Spleen (tissue), 11 donors: ENCODE measurements at regions not wholly inside any gene's neighbourhood (a gene's known extent, or its start where the extent isn't known, plus 50 kb on each side); places are given as distances from the start of the nearest gene placed in this dataset.

Source experiments
- DNase-seq: peaks from one replicate; pipeline ENCODE4 v3.0.0-alpha.2; 2020
- H3K27ac ChIP-seq, 8 donors: fragments of 200-600 bp; sonication (generic) in 7 of 8; 1 replicate in 4 of 8; 2 replicates in 4 of 8; pipeline versions ENCODE4 v1.5.0 to v1.8.0; 2016 to 2021; ENCODE audit warnings: inconsistent platforms in 4 of 8, mild to moderate bottlenecking in 4 of 8, moderate library complexity in 1 of 8
- H3K27me3 ChIP-seq, 7 donors: fragments of 200-600 bp; sonication (generic) in 6 of 7; replicated peaks in 1 of 7; 1 replicate in 4 of 7; 2 replicates in 3 of 7; pipeline versions ENCODE4 v1.5.0 to v1.8.0; 2016 to 2021; ENCODE audit warnings: inconsistent platforms in 3 of 7, mild to moderate bottlenecking in 1 of 7
- H3K36me3 ChIP-seq, 6 donors: fragments of 200-600 bp; sonication (generic) in 5 of 6; 1 replicate in 4 of 6; 2 replicates in 2 of 6; pipeline versions ENCODE4 v1.5.0 to v1.8.0; 2016 to 2021; ENCODE audit warnings: inconsistent platforms in 2 of 6
- H3K4me1 ChIP-seq, 6 donors: fragments of 200-600 bp; sonication (generic) in 5 of 6; 1 replicate in 3 of 6; 2 replicates in 3 of 6; pipeline versions ENCODE4 v1.5.0 to v1.8.0; 2016 to 2021; ENCODE audit warnings: inconsistent platforms in 3 of 6
- H3K4me3 ChIP-seq, 8 donors: fragments of 200-600 bp; sonication (generic) in 7 of 8; 1 replicate in 4 of 8; 2 replicates in 4 of 8; pipeline versions ENCODE4 v1.5.0 to v1.8.0; 2016 to 2021; ENCODE audit warnings: inconsistent platforms in 4 of 8, mild to moderate bottlenecking in 4 of 8, moderate library complexity in 2 of 8
- H3K9me3 ChIP-seq, 8 donors: fragments of 200-600 bp; sonication (generic) in 7 of 8; 1 replicate in 4 of 8; 2 replicates in 4 of 8; pipeline versions ENCODE4 v1.5.0 to v1.8.0; 2016 to 2021; ENCODE audit warnings: inconsistent platforms in 4 of 8
- CTCF ChIP-seq, 11 experiments: fragments of 200-600 bp in 7 of 11; fragments of 450-650 bp in 4 of 11; sonication (generic) in 4 of 11; IDR thresholded peaks in 8 of 11; conservative IDR thresholded peaks in 3 of 11; 1 replicate in 7 of 11; 2 replicates in 4 of 11; pipeline versions ENCODE4 v1.4.0 to v1.8.0; 2016 to 2021; ENCODE audit warnings: antibody characterized with exemption in 11 of 11, inconsistent platforms in 4 of 11, mild to moderate bottlenecking in 1 of 11
- POLR2A ChIP-seq, 3 donors: fragments of 450-650 bp; IDR thresholded peaks; one replicate each; pipeline ENCODE4 v1.5.1; 2017; ENCODE audit warnings: antibody characterized with exemption in 3 of 3, mild to moderate bottlenecking in 1 of 3
- POLR2AphosphoS5 ChIP-seq, 3 donors: sonication (generic); formaldehyde crosslinking; IDR thresholded peaks; one replicate each; pipeline ENCODE4 v1.5.1; 2017; ENCODE audit warnings: antibody characterized with exemption in 3 of 3
- WGBS, 5 donors: extraction: QIAGEN DNeasy Blood & Tissue Kit in 3 of 5; methylation state at CpG; one replicate each; pipeline versions ENCODE4 v1.1.5 to v1.1.7; 2013 to 2018; 5-methylcytosine and 5-hydroxymethylcytosine counted together
- intact Hi-C: fragments of 100-400 bp; cut with DNase I; formaldehyde crosslinking; loops from one replicate; pipeline ENCODE4 v1.15.0; 2023; ENCODE audit warnings: low total_unique reads
- donor health status: healthy with polysubstance abuse.
- donor health status: DM: no; HTN: no; CAD: no; lungs with moderate emphysema.
- donor health status: DM: no; HTN: no; CAD: no.
- donor health status: Bipolar disorder and iron deficiency.
- donor health status: healthy.
- donor health status: DM: no; HTN: no; CAD: no.
- donor health status: DM: yes; HTN: yes; CAD: no.

DNA sequence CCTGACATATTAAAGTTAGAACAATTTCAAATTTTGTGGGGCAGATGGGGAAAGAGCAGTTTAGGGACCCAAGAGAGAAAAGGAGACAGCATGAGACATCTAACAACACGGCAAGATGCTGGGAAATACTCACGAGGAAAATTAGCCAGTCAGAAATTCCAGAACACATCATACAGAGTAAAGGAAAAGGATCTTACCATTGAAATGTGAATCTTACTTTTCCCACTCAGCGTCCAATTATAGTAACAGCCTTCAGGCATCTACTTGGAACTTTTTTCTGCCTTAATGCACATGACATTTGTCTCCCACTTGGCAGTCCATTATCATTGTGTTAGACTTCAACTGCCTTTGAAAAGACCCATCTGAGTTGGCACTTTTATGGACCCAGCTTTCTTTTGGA lies 189.7 kb upstream of the SLC27A6 start:
- H3K36me3 ChIP-seq = no peaks in the 10 kb centered on the region
- intact Hi-C loops = no loop called here

GRCh38 chr5:128777052-128777451 lies 188.2 kb upstream of the SLC27A6 start:
- no peak for DNase-seq
- Histone ChIP-seq H3K9me3 (no peaks in the 10 kb centered on the region), H3K27me3 (no peaks in the 10 kb centered on the region), H3K4me1 (no peaks in the 10 kb centered on the region), H3K4me3 (no peak overlapping the region), H3K36me3 (no peaks in the 10 kb centered on the region), H3K27ac (no peak overlapping the region)
- WGBS, 5 donors = 78 to 97% (median 96%) methylated on average over 1 of the region's 1 CpG
- TF ChIP-seq POLR2AphosphoS5 (IDR thresholded peaks at IDR 0.05) = no peak
- TF ChIP-seq POLR2A (IDR thresholded peaks at IDR 0.05) = no peak
- no peak for TF ChIP-seq CTCF (IDR thresholded peaks at IDR 0.05 in 8 of 11, conservative IDR thresholded peaks at IDR 0.05 in 3 of 11)
- intact Hi-C loops = no loop called here

More for the DNA sequence above, 189.7 kb upstream of the SLC27A6 start:
- H3K27me3 ChIP-seq = no peaks in the 10 kb centered on the region
- no peak overlapping the region for H3K27ac ChIP-seq
- no peaks in the 10 kb centered on the region for H3K9me3 ChIP-seq
- no peak for TF ChIP-seq POLR2AphosphoS5 (IDR thresholded peaks at IDR 0.05)
- no peak for TF ChIP-seq CTCF (IDR thresholded peaks at IDR 0.05 in 8 of 11, conservative IDR thresholded peaks at IDR 0.05 in 3 of 11)
- no peak for TF ChIP-seq POLR2A (IDR thresholded peaks at IDR 0.05)
- H3K4me3 ChIP-seq = no peak overlapping the region
- WGBS, 5 donors = 70 to 85% (median 77%) methylated on average over 3 of the region's 3 CpGs
- DNase-seq = no peak
- H3K4me1 ChIP-seq = no peaks in the 10 kb centered on the region

DNA sequence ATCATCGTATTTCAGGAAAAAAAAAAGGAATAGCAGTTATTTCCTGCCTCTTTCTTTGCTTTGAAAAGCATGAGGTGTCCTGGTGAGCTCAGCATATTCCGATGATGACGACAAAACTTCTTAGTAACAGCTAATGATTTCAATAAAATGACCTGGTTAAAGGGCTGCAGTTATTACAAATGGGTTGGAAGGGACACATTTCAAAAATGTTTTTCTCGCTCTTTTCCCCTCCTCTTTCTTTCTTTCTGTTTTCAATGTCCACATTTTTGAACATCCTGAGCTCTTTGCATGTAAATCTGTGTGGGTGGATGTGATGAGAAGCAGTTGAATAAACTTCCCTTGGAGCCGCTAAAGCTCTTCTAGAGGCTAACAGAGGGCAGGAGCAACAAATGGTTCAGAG lies 186.8 kb upstream of the SLC27A6 start:
- no peaks in the 10 kb centered on the region for H3K4me1 ChIP-seq
- H3K27ac ChIP-seq = no peak overlapping the region
- WGBS, 5 donors = 56 to 71% (median 65%) methylated on average over 5 of the region's 5 CpGs
- TF ChIP-seq POLR2AphosphoS5 (IDR thresholded peaks at IDR 0.05) = no peak
- no peak for TF ChIP-seq CTCF (IDR thresholded peaks at IDR 0.05 in 8 of 11, conservative IDR thresholded peaks at IDR 0.05 in 3 of 11)
- no peaks in the 10 kb centered on the region for H3K9me3 ChIP-seq
- H3K36me3 ChIP-seq = no peaks in the 10 kb centered on the region
- intact Hi-C loops = no loop called here
- H3K27me3 ChIP-seq = no peaks in the 10 kb centered on the region
- no peak for DNase-seq
- H3K4me3 ChIP-seq = no peak overlapping the region

DNA sequence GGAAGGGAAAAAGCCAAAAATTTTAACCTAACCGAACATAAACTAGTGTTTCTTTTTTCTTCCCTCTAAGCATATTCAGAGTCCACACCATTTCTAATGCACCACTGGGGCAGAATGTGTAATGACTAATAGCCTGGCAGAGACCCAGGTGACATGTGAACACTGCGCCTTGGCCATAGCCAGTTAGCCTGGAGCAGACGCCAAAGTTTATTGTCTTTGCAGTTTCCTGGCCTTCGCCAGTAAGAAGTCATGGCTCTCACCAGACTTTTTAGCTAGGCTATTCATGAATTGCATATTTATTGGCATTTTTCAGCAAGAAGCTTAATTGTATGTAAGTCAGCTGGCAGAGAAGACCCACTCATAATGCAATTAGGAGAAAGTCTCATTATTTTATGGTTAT lies 182.8 kb upstream of the SLC27A6 start:
- H3K4me1 ChIP-seq = no peaks in the 10 kb centered on the region
- TF ChIP-seq CTCF (IDR thresholded peaks at IDR 0.05 in 8 of 11, conservative IDR thresholded peaks at IDR 0.05 in 3 of 11) = no peak
- no peak for TF ChIP-seq POLR2AphosphoS5 (IDR thresholded peaks at IDR 0.05)
- TF ChIP-seq POLR2A (IDR thresholded peaks at IDR 0.05) = no peak
- no peak overlapping the region for H3K4me3 ChIP-seq
- no peaks in the 10 kb centered on the region for H3K36me3 ChIP-seq
- WGBS, 5 donors = 73 to 85% (median 80%) methylated on average over 4 of the region's 4 CpGs
- H3K27ac ChIP-seq = no peak overlapping the region
- intact Hi-C loops = no loop called here
- DNase-seq = no peak
- H3K27me3 ChIP-seq = no peaks in the 10 kb centered on the region
- H3K9me3 ChIP-seq = no peaks in the 10 kb centered on the region
